HepG2 (cell line): ENCODE measurements at regions not wholly inside any gene's neighbourhood (a gene's known extent, or its start where the extent isn't known, plus 50 kb on each side); places are given as distances from the start of the nearest gene placed in this dataset.

Source experiments
- ATAC-seq: fragments of 200-7000 bp; cut with Tn5 transposase; 3 replicates; pipeline ENCODE4 v1.9.1; 2020; ENCODE audit warnings: mild to moderate bottlenecking, moderate library complexity
- BruUV-seq: library from RNA; stranded (reverse); fragments of 400-500 nt; replicated peaks from 2 replicates; lab custom pipeline; 2021; lab: Mats Ljungman, UMichigan
- CTCF ChIA-PET: fragments of 300-600 bp; formaldehyde crosslinking; extraction: SDS; loops from one replicate; lab custom pipeline; 2021; ENCODE audit warnings: low total read pairs, inconsistent platforms, low intra/inter-chr PET ratio; lab: Yijun Ruan, JAX
- POLR2A ChIA-PET: fragments of 350-600 bp; sonication (Branson Sonifier 250); formaldehyde crosslinking; loops from one replicate; lab custom pipeline; 2020; ENCODE audit warnings: antibody characterized with exemption, inconsistent platforms; lab: Yijun Ruan, JAX
- DNase-seq: peaks from one replicate; pipeline ENCODE4 v3.0.0-alpha.2; 2015; ENCODE audit warnings: low spot score
- FAIRE-seq: peaks from 3 replicates; lab custom pipeline; 2011; peaks lifted over from hg19 to GRCh38; lab: Jason Lieb, UNC
- H2AFZ ChIP-seq: one replicate; pipeline ENCODE4 v1.6.1; 2011; ENCODE audit warnings: low read length, inconsistent platforms
- H3K27ac ChIP-seq: fragments of 300-600 bp; 3 replicates; pipeline ENCODE4 v1.8.0; 2011; ENCODE audit warnings: mixed run types, mild to moderate bottlenecking, mixed read lengths, low read length, inconsistent platforms; ENCODE audit not compliant: insufficient read depth; ENCODE audit errors: extremely low read length
- H3K27me3 ChIP-seq, 2 experiments: fragments of 200-600 bp in 1 of 2; 2 replicates in 1 of 2; 3 replicates in 1 of 2; pipeline versions ENCODE4 v1.6.0 to v1.8.0; 2011; ENCODE audit warnings: low read length in 2 of 2, mild to moderate bottlenecking in 2 of 2, moderate library complexity in 2 of 2, inconsistent platforms in 1 of 2; ENCODE audit not compliant: insufficient read depth in 2 of 2, control insufficient read depth in 1 of 2
- H3K36me3 ChIP-seq, 2 experiments: fragments of 200-600 bp in 1 of 2; replicated peaks in 1 of 2; 2 replicates in 1 of 2; 3 replicates in 1 of 2; pipeline versions ENCODE4 v1.5.1 to v1.8.0; 2011; ENCODE audit warnings: low read length in 2 of 2, inconsistent platforms in 1 of 2; ENCODE audit not compliant: insufficient read depth in 2 of 2, control insufficient read depth in 1 of 2
- H3K4me1 ChIP-seq: 2 replicates; pipeline ENCODE4 v1.5.1; 2012; ENCODE audit warnings: low read length, inconsistent platforms; ENCODE audit not compliant: insufficient read depth
- H3K4me2 ChIP-seq: 2 replicates; pipeline ENCODE4 v1.6.0; 2011; ENCODE audit warnings: low read depth, low read length, inconsistent platforms
- H3K4me3 ChIP-seq, 3 experiments: fragments of 200-600 bp in 1 of 3; sonication (generic), shearing (Covaris generic) in 1 of 3; replicated peaks in 1 of 3; 2 replicates each; pipeline ENCODE4 v1.5.1; 2011 to 2016; ENCODE audit warnings: low read length in 3 of 3, inconsistent platforms in 2 of 3, low read depth in 2 of 3, mild to moderate bottlenecking in 2 of 3, control low read depth in 1 of 3, mixed read lengths in 1 of 3; ENCODE audit not compliant: insufficient read depth in 1 of 3
- H3K79me2 ChIP-seq: one replicate; pipeline ENCODE4 v1.6.1; 2011; ENCODE audit warnings: low read length, inconsistent platforms; ENCODE audit not compliant: insufficient read depth
- H3K9ac ChIP-seq: 2 replicates; pipeline ENCODE4 v1.6.0; 2011; ENCODE audit warnings: mild to moderate bottlenecking, low read depth, low read length, inconsistent platforms; ENCODE audit not compliant: insufficient read depth
- H3K9me3 ChIP-seq: 2 replicates; pipeline ENCODE4 v1.5.1; 2012; ENCODE audit warnings: mild to moderate bottlenecking, low read length
- H4K20me1 ChIP-seq: 2 replicates; pipeline ENCODE4 v1.6.0; 2011; ENCODE audit warnings: inconsistent platforms, mild to moderate bottlenecking, low read length, moderate library complexity; ENCODE audit not compliant: insufficient read depth
- AGO1 ChIP-seq: fragments of 200-400 bp; formaldehyde crosslinking; IDR thresholded peaks from 2 replicates; pipeline ENCODE4 v1.6.1; 2017; ENCODE audit warnings: mild to moderate bottlenecking, low read depth, low read length, moderate library complexity; ENCODE audit not compliant: poor library complexity, severe bottlenecking
- ATF7-NPFF ChIP-seq: sonication (generic); formaldehyde crosslinking; IDR thresholded peaks from 2 replicates; pipeline ENCODE4 v1.8.1; 2023; ENCODE audit warnings: mild to moderate bottlenecking, low read depth, missing genetic modification reagents, moderate library complexity
- HNF4G ChIP-seq, 2 experiments: sonication (generic) in 1 of 2; formaldehyde crosslinking in 1 of 2; IDR thresholded peaks; 2 replicates each; pipeline versions ENCODE4 v1.4.0 to v1.6.1; 2011 to 2020; ENCODE audit warnings: borderline replicate concordance in 2 of 2, low read depth in 2 of 2, mild to moderate bottlenecking in 2 of 2, low read length in 1 of 2, missing genetic modification reagents in 1 of 2, moderate library complexity in 1 of 2
- HOXA7 ChIP-seq: sonication (generic); formaldehyde crosslinking; IDR thresholded peaks from 2 replicates; pipeline ENCODE4 v1.8.1; 2022; ENCODE audit warnings: mild to moderate bottlenecking, missing genetic modification reagents, moderate library complexity
- KDM3A ChIP-seq: IDR thresholded peaks from 2 replicates; pipeline ENCODE4 v1.6.1; 2018; ENCODE audit warnings: low read depth, missing compliant biosample characterization
- MTA3 ChIP-seq: sonication (generic); formaldehyde crosslinking; IDR thresholded peaks from 2 replicates; pipeline ENCODE4 v1.4.0; 2020; ENCODE audit warnings: missing genetic modification reagents
- NFATC3 ChIP-seq: sonication (generic); formaldehyde crosslinking; IDR thresholded peaks from 2 replicates; pipeline ENCODE4 v1.5.1; 2020; ENCODE audit warnings: mild to moderate bottlenecking, missing genetic modification reagents
- NFIC ChIP-seq: IDR thresholded peaks from 2 replicates; pipeline ENCODE4 v1.6.1; 2012; ENCODE audit warnings: mild to moderate bottlenecking, low read length, inconsistent platforms
- PLRG1 ChIP-seq: fragments of 450-650 bp; conservative IDR thresholded peaks from 2 replicates; pipeline ENCODE4 v1.6.1; 2016
- SATB2 ChIP-seq: sonication (generic); formaldehyde crosslinking; IDR thresholded peaks from 2 replicates; pipeline ENCODE4 v1.5.0; 2020; ENCODE audit warnings: missing genetic modification reagents
- XBP1 ChIP-seq: sonication (generic); formaldehyde crosslinking; IDR thresholded peaks from 2 replicates; pipeline ENCODE4 v1.5.0; 2020; ENCODE audit warnings: missing genetic modification reagents
- YY1 ChIP-seq: IDR thresholded peaks from 2 replicates; pipeline ENCODE4 v1.6.1; 2011; ENCODE audit warnings: low read length, low read depth, moderate library complexity, mild to moderate bottlenecking; ENCODE audit not compliant: insufficient read depth, insufficient replicate concordance
- ZNF30 ChIP-seq: sonication (generic); formaldehyde crosslinking; IDR thresholded peaks from 2 replicates; pipeline ENCODE4 v1.5.0; 2020; ENCODE audit warnings: mild to moderate bottlenecking, missing genetic modification reagents
- ZNF326 ChIP-seq: sonication (generic); formaldehyde crosslinking; IDR thresholded peaks from 2 replicates; pipeline ENCODE4 v1.4.0; 2020; ENCODE audit warnings: missing genetic modification reagents, borderline replicate concordance
- ZNF619 ChIP-seq: sonication (generic); formaldehyde crosslinking; IDR thresholded peaks from 2 replicates; pipeline ENCODE4 v1.4.0; 2020; ENCODE audit warnings: mild to moderate bottlenecking, missing genetic modification reagents
- ZNF768 ChIP-seq: sonication (generic); formaldehyde crosslinking; IDR thresholded peaks from 2 replicates; pipeline ENCODE4 v1.4.0; 2020; ENCODE audit warnings: missing genetic modification reagents
- WGBS: methylation state at CpG from one replicate; pipeline ENCODE4 v1.1.6; 2017; ENCODE audit warnings: low lambda C conversion rate; 5-methylcytosine and 5-hydroxymethylcytosine counted together
- in situ Hi-C: cut with HindIII; loops from 2 replicates; pipeline ENCODE4 v1.10.0; 2017; ENCODE audit warnings: low pct_unique_long_range_greater_than_20kb; ENCODE audit not compliant: extremely low pct_ligation_motif_present
- intact Hi-C: fragments of 100-400 bp; cut with micrococcal nuclease; formaldehyde crosslinking; loops from one replicate; pipeline ENCODE4 v1.10.0; 2022; ENCODE audit not compliant: unreplicated experiment
- TF ChIP-seq, protein P1 (sequence below): sonication (generic); formaldehyde crosslinking; IDR thresholded peaks from 2 replicates; pipeline ENCODE4 v1.5.1; 2020; ENCODE audit warnings: mild to moderate bottlenecking, missing genetic modification reagents, borderline replicate concordance
- TF ChIP-seq, protein P2 (sequence below): sonication (generic); formaldehyde crosslinking; conservative IDR thresholded peaks from 2 replicates; pipeline ENCODE4 v1.5.0; 2020; ENCODE audit warnings: missing genetic modification reagents
- TF ChIP-seq, protein P3 (sequence below): sonication (generic); formaldehyde crosslinking; IDR thresholded peaks from 2 replicates; pipeline ENCODE4 v1.4.0; 2020; ENCODE audit warnings: missing genetic modification reagents
- TF ChIP-seq, protein P4 (sequence below): sonication (generic); formaldehyde crosslinking; conservative IDR thresholded peaks from 2 replicates; pipeline ENCODE4 v1.8.1; 2023; ENCODE audit warnings: missing genetic modification reagents

DNA sequence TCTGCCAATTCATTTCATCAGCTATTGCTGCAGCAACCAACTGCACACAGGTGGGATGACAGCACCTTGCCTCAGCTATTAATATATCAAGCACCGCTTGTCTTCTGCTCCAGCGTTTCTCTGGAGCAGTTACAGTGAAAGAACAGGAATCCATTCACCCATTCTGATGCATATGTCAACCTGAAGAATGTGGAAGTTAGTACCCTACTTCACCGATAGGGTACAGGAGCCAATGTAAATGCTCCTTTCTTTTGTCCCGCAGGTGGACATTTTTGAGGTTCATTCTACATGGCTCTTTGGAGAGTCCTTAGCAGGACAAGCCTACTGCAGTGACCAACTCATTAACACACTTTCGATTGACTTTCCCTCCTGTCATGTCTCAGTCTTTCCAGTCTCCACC, 104.4 kb upstream of the PRNP start (continued):
- TF ChIP-seq KDM3A (CRISPR knock-in tag) (no peak), HOXA7 (CRISPR knock-in tag) (no peak), YY1 (no peak), ZNF326 (CRISPR knock-in tag) (no peak), ZNF768 (CRISPR knock-in tag) (no peak), XBP1 (CRISPR knock-in tag) (no peak), NFIC (no peak), ATF7-NPFF (CRISPR knock-in tag) (no peak)
- TF ChIP-seq, protein P1, sequence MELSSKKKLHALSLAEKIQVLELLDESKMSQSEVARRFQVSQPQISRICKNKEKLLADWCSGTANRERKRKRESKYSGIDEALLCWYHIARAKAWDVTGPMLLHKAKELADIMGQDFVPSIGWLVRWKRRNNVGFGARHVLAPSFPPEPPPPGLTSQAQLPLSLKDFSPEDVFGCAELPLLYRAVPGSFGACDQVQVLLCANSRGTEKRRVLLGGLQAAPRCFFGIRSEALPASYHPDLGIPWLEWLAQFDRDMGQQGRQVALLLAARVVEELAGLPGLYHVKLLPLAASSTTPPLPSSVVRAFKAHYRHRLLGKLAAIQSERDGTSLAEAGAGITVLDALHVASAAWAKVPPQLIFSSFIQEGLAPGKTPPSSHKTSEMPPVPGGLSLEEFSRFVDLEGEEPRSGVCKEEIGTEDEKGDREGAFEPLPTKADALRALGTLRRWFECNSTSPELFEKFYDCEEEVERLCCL, result no peak
- TF ChIP-seq, protein P2, sequence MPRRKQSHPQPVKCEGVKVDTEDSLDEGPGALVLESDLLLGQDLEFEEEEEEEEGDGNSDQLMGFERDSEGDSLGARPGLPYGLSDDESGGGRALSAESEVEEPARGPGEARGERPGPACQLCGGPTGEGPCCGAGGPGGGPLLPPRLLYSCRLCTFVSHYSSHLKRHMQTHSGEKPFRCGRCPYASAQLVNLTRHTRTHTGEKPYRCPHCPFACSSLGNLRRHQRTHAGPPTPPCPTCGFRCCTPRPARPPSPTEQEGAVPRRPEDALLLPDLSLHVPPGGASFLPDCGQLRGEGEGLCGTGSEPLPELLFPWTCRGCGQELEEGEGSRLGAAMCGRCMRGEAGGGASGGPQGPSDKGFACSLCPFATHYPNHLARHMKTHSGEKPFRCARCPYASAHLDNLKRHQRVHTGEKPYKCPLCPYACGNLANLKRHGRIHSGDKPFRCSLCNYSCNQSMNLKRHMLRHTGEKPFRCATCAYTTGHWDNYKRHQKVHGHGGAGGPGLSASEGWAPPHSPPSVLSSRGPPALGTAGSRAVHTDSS (CRISPR knock-in tag), result no peak

DNA sequence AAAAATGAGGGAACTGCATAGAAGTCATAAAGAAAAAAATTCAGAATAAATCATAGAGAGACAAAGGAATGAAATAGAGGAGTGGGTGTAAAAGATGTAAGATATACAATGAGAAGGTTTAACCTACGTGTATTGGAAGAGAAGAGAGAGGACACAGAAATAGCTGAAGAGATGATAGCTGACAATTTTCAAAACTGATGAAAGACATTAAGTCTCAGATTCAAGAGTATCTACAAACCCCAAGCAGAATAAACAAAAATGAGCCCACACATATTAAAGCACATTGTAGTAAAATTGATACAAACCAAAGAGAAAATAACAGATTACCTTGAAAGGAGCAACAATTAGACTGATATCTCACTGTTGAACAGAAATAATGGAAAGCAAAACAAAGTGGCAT, 107.9 kb upstream of the PRNP start:
- no peak for ATAC-seq
- TF ChIP-seq ZNF30 (no peak), NFATC3 (CRISPR knock-in tag) (no peak), MTA3 (CRISPR knock-in tag) (no peak), SATB2 (CRISPR knock-in tag) (no peak), PLRG1 (no peak), AGO1 (no peak), ZNF619 (CRISPR knock-in tag) (no peak), HNF4G (IDR thresholded peaks at IDR 0.05; ENCODE audit: borderline replicate concordance, low read depth, low read length) (no peak), HNF4G (CRISPR knock-in tag; IDR thresholded peaks at IDR 0.05; ENCODE audit: borderline replicate concordance, low read depth) (no peak)
- TF ChIP-seq, protein P3, sequence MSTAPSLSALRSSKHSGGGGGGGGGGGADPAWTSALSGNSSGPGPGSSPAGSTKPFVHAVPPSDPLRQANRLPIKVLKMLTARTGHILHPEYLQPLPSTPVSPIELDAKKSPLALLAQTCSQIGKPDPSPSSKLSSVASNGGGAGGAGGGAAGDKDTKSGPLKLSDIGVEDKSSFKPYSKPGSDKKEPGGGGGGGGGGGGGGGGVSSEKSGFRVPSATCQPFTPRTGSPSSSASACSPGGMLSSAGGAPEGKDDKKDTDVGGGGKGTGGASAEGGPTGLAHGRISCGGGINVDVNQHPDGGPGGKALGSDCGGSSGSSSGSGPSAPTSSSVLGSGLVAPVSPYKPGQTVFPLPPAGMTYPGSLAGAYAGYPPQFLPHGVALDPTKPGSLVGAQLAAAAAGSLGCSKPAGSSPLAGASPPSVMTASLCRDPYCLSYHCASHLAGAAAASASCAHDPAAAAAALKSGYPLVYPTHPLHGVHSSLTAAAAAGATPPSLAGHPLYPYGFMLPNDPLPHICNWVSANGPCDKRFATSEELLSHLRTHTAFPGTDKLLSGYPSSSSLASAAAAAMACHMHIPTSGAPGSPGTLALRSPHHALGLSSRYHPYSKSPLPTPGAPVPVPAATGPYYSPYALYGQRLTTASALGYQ (CRISPR knock-in tag), result no peak
- TF ChIP-seq, protein P4, sequence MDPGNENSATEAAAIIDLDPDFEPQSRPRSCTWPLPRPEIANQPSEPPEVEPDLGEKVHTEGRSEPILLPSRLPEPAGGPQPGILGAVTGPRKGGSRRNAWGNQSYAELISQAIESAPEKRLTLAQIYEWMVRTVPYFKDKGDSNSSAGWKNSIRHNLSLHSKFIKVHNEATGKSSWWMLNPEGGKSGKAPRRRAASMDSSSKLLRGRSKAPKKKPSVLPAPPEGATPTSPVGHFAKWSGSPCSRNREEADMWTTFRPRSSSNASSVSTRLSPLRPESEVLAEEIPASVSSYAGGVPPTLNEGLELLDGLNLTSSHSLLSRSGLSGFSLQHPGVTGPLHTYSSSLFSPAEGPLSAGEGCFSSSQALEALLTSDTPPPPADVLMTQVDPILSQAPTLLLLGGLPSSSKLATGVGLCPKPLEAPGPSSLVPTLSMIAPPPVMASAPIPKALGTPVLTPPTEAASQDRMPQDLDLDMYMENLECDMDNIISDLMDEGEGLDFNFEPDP (CRISPR knock-in tag), result no peak

More for the DNA sequence above, 107.9 kb upstream of the PRNP start:
- CTCF ChIA-PET, result no interaction called here
- in situ Hi-C loops, result no loop called here
- Histone ChIP-seq H3K9me3 (no peaks in the 10 kb centered on the region), H3K27ac (no peak overlapping the region), H3K79me2 (no peaks in the 10 kb centered on the region), H3K4me2 (no peak overlapping the region), H3K27me3 (peaks cover 0 to 9% of the 10 kb centered on the region in 2 experiments; a peak in 3 of 5 replicates), H4K20me1 (no peaks in the 10 kb centered on the region), H3K4me3 (no peak overlapping the region), H3K4me1 (no peaks in the 10 kb centered on the region), H2AFZ (no peak overlapping the region), H3K9ac (no peak overlapping the region), H3K36me3 (no peaks in the 10 kb centered on the region)
- FAIRE-seq, result no peak
- WGBS, result 0% methylated on average over 1 of the region's 1 CpG
- no TSS peak for BruUV-seq
- intact Hi-C loops, result no loop called here
- POLR2A ChIA-PET, result no interaction called here
- DNase-seq, result no peak
